GM23338 (cell line): ENCODE measurements at regions not wholly inside any gene's neighbourhood (a gene's known extent, or its start where the extent isn't known, plus 50 kb on each side); places are given as distances from the start of the nearest gene placed in this dataset.

Experiments used
- ATAC-seq: fragments of 200-7000 bp; cut with Tn5 transposase; 3 replicates; pipeline ENCODE4 v1.9.1; 2020
- DNase-seq: peaks from one replicate; pipeline ENCODE4 v3.0.0-alpha.2; 2015; ENCODE audit warnings: low spot score
- H2AFZ ChIP-seq: fragments of 200-600 bp; sonication (generic); 2 replicates; pipeline ENCODE4 v1.8.0; 2016; ENCODE audit warnings: antibody characterized with exemption, mild to moderate bottlenecking, moderate library complexity
- H3F3A ChIP-seq: fragments of 200-600 bp; sonication (generic); replicated peaks from 2 replicates; pipeline ENCODE4 v1.8.0; 2017; ENCODE audit warnings: antibody characterized with exemption, mixed run types, low read depth
- H3K27ac ChIP-seq: fragments of 200-600 bp; sonication (generic); 2 replicates; pipeline ENCODE4 v1.6.1; 2016; ENCODE audit warnings: low read depth
- H3K27me3 ChIP-seq: fragments of 200-600 bp; sonication (generic); 2 replicates; pipeline ENCODE4 v1.8.0; 2016; ENCODE audit warnings: mild to moderate bottlenecking, mixed run types, moderate library complexity; ENCODE audit not compliant: insufficient read depth
- H3K36me3 ChIP-seq: fragments of 200-600 bp; sonication (generic); 2 replicates; pipeline ENCODE4 v1.8.0; 2016; ENCODE audit warnings: mild to moderate bottlenecking; ENCODE audit not compliant: insufficient read depth
- H3K4me1 ChIP-seq: fragments of 200-600 bp; sonication (generic); 2 replicates; pipeline ENCODE4 v1.8.0; 2016; ENCODE audit warnings: mild to moderate bottlenecking, moderate library complexity; ENCODE audit not compliant: insufficient read depth
- H3K4me2 ChIP-seq: fragments of 200-600 bp; sonication (generic); 2 replicates; pipeline ENCODE4 v1.7.1; 2017; ENCODE audit warnings: mixed run types
- H3K4me3 ChIP-seq: fragments of 200-600 bp; sonication (generic); 2 replicates; pipeline ENCODE4 v1.6.1; 2016; ENCODE audit warnings: mixed run types
- H3K79me2 ChIP-seq: fragments of 200-600 bp; sonication (generic); replicated peaks from 2 replicates; pipeline ENCODE4 v1.8.0; 2017; ENCODE audit warnings: mild to moderate bottlenecking; ENCODE audit not compliant: insufficient read depth
- H3K9me2 ChIP-seq: fragments of 200-600 bp; sonication (generic); 2 replicates; pipeline ENCODE4 v1.8.0; 2017; ENCODE audit not compliant: insufficient read depth
- H4K20me1 ChIP-seq: fragments of 200-600 bp; sonication (generic); replicated peaks from 2 replicates; pipeline ENCODE4 v1.8.0; 2017; ENCODE audit warnings: mild to moderate bottlenecking; ENCODE audit not compliant: insufficient read depth
- H3K27ac Mint-ChIP-seq: 2 replicates; pipeline ENCODE4 v1.8.0; 2020; ENCODE audit warnings: inconsistent platforms, mild to moderate bottlenecking, moderate library complexity, mixed read lengths
- H3K27me3 Mint-ChIP-seq: 3 replicates; pipeline ENCODE4 v1.8.0; 2022; ENCODE audit warnings: low read depth, mild to moderate bottlenecking, moderate library complexity, mixed read lengths, inconsistent platforms; ENCODE audit not compliant: insufficient read depth, poor library complexity
- H3K36me3 Mint-ChIP-seq: 3 replicates; pipeline ENCODE4 v1.8.0; 2021; ENCODE audit warnings: low read depth, mild to moderate bottlenecking, inconsistent platforms, moderate library complexity, mixed read lengths
- H3K4me1 Mint-ChIP-seq: 3 replicates; pipeline ENCODE4 v1.8.0; 2020; ENCODE audit warnings: mild to moderate bottlenecking, inconsistent platforms, mixed read lengths
- H3K4me3 Mint-ChIP-seq: 3 replicates; pipeline ENCODE4 v1.8.0; 2021; ENCODE audit warnings: moderate library complexity, mild to moderate bottlenecking, inconsistent platforms, mixed read lengths
- H3K9me3 Mint-ChIP-seq: 3 replicates; pipeline ENCODE4 v1.8.0; 2020; ENCODE audit warnings: moderate library complexity, mild to moderate bottlenecking, inconsistent platforms, mixed read lengths
- CTCF ChIP-seq, 2 experiments: fragments of 200-600 bp in 1 of 2; sonication (generic) in 1 of 2; conservative IDR thresholded peaks; 2 replicates each; pipeline versions ENCODE4 v1.5.1 to v1.6.1; 2016 to 2017; ENCODE audit warnings: antibody characterized with exemption in 2 of 2, low read depth in 2 of 2, mild to moderate bottlenecking in 2 of 2, moderate library complexity in 1 of 2
- ETS1 ChIP-seq: IDR thresholded peaks from 2 replicates; pipeline ENCODE4 v1.6.1; 2016; ENCODE audit warnings: antibody characterized with exemption
- EZH2 ChIP-seq: fragments of 200-600 bp; sonication (generic); IDR thresholded peaks from one replicate; pipeline ENCODE4 v1.8.0; 2017; ENCODE audit warnings: antibody characterized with exemption, mild to moderate bottlenecking, low read depth; ENCODE audit not compliant: unreplicated experiment
- EZH2phosphoT487 ChIP-seq: fragments of 200-600 bp; sonication (generic); IDR thresholded peaks from one replicate; pipeline ENCODE4 v1.8.1; 2018; ENCODE audit warnings: antibody characterized with exemption; ENCODE audit not compliant: unreplicated experiment
- JUNB ChIP-seq: IDR thresholded peaks from one replicate; pipeline ENCODE4 v1.6.1; 2016; ENCODE audit warnings: antibody characterized with exemption; ENCODE audit not compliant: unreplicated experiment
- NANOG ChIP-seq: IDR thresholded peaks from 2 replicates; pipeline ENCODE4 v1.6.1; 2016; ENCODE audit warnings: antibody characterized with exemption, borderline replicate concordance
- POLR2AphosphoS5 ChIP-seq: IDR thresholded peaks from 2 replicates; pipeline ENCODE4 v1.6.1; 2016; ENCODE audit warnings: antibody characterized with exemption, low read depth
- STAT1 ChIP-seq: IDR thresholded peaks from one replicate; pipeline ENCODE4 v1.6.1; 2016; ENCODE audit warnings: antibody characterized with exemption; ENCODE audit not compliant: unreplicated experiment
- ZNF114 ChIP-seq: fragments of 250-450 bp; sonication (Bioruptor Pico); IDR thresholded peaks from 2 replicates; pipeline ENCODE4 v1.5.0; 2020; ENCODE audit warnings: mild to moderate bottlenecking, moderate library complexity
- ZNF331 ChIP-seq: fragments of 250-450 bp; sonication (Bioruptor Pico); IDR thresholded peaks from 2 replicates; pipeline ENCODE4 v1.5.0; 2020; ENCODE audit warnings: low read depth, mild to moderate bottlenecking, moderate library complexity
- TF ChIP-seq, protein P1 (sequence below): fragments of 250-450 bp; sonication (Bioruptor Pico); IDR thresholded peaks from 2 replicates; pipeline ENCODE4 v1.5.0; 2020; ENCODE audit warnings: mild to moderate bottlenecking, moderate library complexity

DNA sequence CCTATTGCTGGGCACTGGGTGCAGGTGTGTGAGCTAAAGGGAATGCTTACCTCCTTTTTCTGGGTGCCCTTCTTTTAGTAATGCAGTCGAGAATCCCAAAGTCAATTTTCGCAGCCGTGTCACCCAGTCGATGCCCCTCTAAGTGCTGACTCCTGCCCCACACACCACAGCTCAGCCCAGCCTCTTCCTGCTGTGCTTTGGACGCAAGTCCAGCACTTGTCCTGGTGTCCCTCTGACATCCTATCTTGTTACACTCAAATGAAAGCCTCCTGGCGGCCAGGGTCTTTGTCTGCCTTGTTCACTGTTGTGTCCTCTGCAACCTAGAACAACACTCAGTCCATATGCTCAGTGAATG lies 58.5 kb upstream of the RUNX3 start:
- H3K36me3 ChIP-seq, result no peaks in the 10 kb centered on the region
- ATAC-seq (no peak), DNase-seq (no peak)
- Mint-ChIP-seq H3K9me3 (no peaks in the 10 kb centered on the region; the same call in 1 of the 3 replicates), H3K27me3 (peaks cover 4% of the 10 kb centered on the region), H3K4me3 (no peak overlapping the region), H3K36me3 (no peaks in the 10 kb centered on the region; the same call in 2 of the 3 replicates), H3K4me1 (peaks cover 10% of the 10 kb centered on the region; the same call in 2 of the 3 replicates), H3K27ac (no peak overlapping the region)
- H2AFZ ChIP-seq, result no peak overlapping the region; the same call in 1 of the 2 replicates
- no peaks in the 10 kb centered on the region for H3K4me1 ChIP-seq
- H3F3A ChIP-seq, result no peaks in the 10 kb centered on the region
- H3K27me3 ChIP-seq, result no peaks in the 10 kb centered on the region
- TF ChIP-seq JUNB (no peak), POLR2AphosphoS5 (no peak), ETS1 (no peak), NANOG (no peak), EZH2phosphoT487 (no peak)
- no peaks in the 10 kb centered on the region for H3K79me2 ChIP-seq
- H3K9me2 ChIP-seq, result no peaks in the 10 kb centered on the region
- H3K4me2 ChIP-seq, result no peak overlapping the region
- H4K20me1 ChIP-seq, result no peaks in the 10 kb centered on the region
- no peak overlapping the region for H3K27ac ChIP-seq
- no peak overlapping the region for H3K4me3 ChIP-seq

GRCh38 chr1:24987875-24988557 lies 57.9 kb upstream of the RUNX3 start:
- H2AFZ ChIP-seq, result no peak overlapping the region; the same call in 1 of the 2 replicates
- H3K79me2 ChIP-seq, result no peaks in the 10 kb centered on the region
- Mint-ChIP-seq H3K27me3 (peaks cover 4% of the 10 kb centered on the region), H3K4me3 (no peak overlapping the region), H3K36me3 (no peaks in the 10 kb centered on the region; the same call in 2 of the 3 replicates), H3K9me3 (no peaks in the 10 kb centered on the region; the same call in 1 of the 3 replicates), H3K4me1 (peaks cover 10% of the 10 kb centered on the region; the same call in 2 of the 3 replicates), H3K27ac (no peak overlapping the region)
- no peak for ATAC-seq
- H3K4me2 ChIP-seq, result no peak overlapping the region
- H3K4me3 ChIP-seq, result no peak overlapping the region
- no peaks in the 10 kb centered on the region for H4K20me1 ChIP-seq
- no peaks in the 10 kb centered on the region for H3F3A ChIP-seq
- DNase-seq, result no peak
- H3K9me2 ChIP-seq, result no peaks in the 10 kb centered on the region
- H3K36me3 ChIP-seq, result no peaks in the 10 kb centered on the region
- no peak overlapping the region for H3K27ac ChIP-seq
- H3K4me1 ChIP-seq, result no peaks in the 10 kb centered on the region
- H3K27me3 ChIP-seq, result no peaks in the 10 kb centered on the region
- TF ChIP-seq ETS1, result no peak
- TF ChIP-seq CTCF (conservative IDR thresholded peaks at IDR 0.05; ENCODE audit: low read depth in 2 of 2), result no peak
- no peak for TF ChIP-seq JUNB
- TF ChIP-seq NANOG, result no peak
- no peak for TF ChIP-seq EZH2
- TF ChIP-seq, protein P1, sequence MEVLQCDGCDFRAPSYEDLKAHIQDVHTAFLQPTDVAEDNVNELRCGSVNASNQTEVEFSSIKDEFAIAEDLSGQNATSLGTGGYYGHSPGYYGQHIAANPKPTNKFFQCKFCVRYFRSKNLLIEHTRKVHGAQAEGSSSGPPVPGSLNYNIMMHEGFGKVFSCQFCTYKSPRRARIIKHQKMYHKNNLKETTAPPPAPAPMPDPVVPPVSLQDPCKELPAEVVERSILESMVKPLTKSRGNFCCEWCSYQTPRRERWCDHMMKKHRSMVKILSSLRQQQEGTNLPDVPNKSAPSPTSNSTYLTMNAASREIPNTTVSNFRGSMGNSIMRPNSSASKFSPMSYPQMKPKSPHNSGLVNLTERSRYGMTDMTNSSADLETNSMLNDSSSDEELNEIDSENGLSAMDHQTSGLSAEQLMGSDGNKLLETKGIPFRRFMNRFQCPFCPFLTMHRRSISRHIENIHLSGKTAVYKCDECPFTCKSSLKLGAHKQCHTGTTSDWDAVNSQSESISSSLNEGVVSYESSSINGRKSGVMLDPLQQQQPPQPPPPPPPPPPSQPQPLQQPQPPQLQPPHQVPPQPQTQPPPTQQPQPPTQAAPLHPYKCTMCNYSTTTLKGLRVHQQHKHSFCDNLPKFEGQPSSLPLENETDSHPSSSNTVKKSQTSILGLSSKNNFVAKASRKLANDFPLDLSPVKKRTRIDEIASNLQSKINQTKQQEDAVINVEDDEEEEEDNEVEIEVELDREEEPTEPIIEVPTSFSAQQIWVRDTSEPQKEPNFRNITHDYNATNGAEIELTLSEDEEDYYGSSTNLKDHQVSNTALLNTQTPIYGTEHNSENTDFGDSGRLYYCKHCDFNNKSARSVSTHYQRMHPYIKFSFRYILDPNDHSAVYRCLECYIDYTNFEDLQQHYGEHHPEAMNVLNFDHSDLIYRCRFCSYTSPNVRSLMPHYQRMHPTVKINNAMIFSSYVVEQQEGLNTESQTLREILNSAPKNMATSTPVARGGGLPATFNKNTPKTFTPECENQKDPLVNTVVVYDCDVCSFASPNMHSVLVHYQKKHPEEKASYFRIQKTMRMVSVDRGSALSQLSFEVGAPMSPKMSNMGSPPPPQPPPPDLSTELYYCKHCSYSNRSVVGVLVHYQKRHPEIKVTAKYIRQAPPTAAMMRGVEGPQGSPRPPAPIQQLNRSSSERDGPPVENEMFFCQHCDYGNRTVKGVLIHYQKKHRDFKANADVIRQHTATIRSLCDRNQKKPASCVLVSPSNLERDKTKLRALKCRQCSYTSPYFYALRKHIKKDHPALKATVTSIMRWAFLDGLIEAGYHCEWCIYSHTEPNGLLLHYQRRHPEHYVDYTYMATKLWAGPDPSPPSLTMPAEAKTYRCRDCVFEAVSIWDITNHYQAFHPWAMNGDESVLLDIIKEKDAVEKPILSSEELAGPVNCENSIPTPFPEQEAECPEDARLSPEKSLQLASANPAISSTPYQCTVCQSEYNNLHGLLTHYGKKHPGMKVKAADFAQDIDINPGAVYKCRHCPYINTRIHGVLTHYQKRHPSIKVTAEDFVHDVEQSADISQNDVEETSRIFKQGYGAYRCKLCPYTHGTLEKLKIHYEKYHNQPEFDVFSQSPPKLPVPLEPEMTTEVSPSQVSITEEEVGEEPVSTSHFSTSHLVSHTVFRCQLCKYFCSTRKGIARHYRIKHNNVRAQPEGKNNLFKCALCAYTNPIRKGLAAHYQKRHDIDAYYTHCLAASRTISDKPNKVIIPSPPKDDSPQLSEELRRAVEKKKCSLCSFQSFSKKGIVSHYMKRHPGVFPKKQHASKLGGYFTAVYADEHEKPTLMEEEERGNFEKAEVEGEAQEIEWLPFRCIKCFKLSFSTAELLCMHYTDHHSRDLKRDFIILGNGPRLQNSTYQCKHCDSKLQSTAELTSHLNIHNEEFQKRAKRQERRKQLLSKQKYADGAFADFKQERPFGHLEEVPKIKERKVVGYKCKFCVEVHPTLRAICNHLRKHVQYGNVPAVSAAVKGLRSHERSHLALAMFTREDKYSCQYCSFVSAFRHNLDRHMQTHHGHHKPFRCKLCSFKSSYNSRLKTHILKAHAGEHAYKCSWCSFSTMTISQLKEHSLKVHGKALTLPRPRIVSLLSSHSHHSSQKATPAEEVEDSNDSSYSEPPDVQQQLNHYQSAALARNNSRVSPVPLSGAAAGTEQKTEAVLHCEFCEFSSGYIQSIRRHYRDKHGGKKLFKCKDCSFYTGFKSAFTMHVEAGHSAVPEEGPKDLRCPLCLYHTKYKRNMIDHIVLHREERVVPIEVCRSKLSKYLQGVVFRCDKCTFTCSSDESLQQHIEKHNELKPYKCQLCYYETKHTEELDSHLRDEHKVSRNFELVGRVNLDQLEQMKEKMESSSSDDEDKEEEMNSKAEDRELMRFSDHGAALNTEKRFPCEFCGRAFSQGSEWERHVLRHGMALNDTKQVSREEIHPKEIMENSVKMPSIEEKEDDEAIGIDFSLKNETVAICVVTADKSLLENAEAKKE (CRISPR knock-in tag), result no peak
- TF ChIP-seq EZH2phosphoT487, result no peak
- TF ChIP-seq ZNF114 (CRISPR knock-in tag), result no peak
- no peak for TF ChIP-seq STAT1
- no peak for TF ChIP-seq ZNF331 (CRISPR knock-in tag)
